Kidney (tissue), 13 donors: ENCODE measurements at regions not wholly inside any gene's neighbourhood (a gene's known extent, or its start where the extent isn't known, plus 50 kb on each side); places are given as distances from the start of the nearest gene placed in this dataset.
A peak's percentile ranks its signal among the peaks of the same experiment; 100 is the strongest.
"Not testable (repeated sequence)": the region's sequence is repeated elsewhere in the genome, so short reads cannot be mapped to it uniquely, and the experiment has no call there.

ENCODE experiments used
- DNase-seq, 5 donors: peaks; one replicate each; pipeline ENCODE4 v3.0.0-alpha.2; 2013 to 2020
- FAIRE-seq: peaks from 2 replicates; lab custom pipeline; 2012; peaks lifted over from hg19 to GRCh38; lab: Jason Lieb, UNC
- H3K27ac ChIP-seq, 2 donors: one replicate each; pipeline ENCODE4 v1.7.0; 2013; ENCODE audit warnings: low read depth in 2 of 2, low read length in 2 of 2, inconsistent platforms in 1 of 2
- H3K27me3 ChIP-seq: one replicate; pipeline ENCODE4 v1.7.1; 2013; ENCODE audit warnings: low read length, inconsistent platforms; ENCODE audit not compliant: control insufficient read depth, insufficient read depth
- H3K36me3 ChIP-seq, 3 donors: one replicate each; pipeline versions ENCODE4 v1.7.0 to v1.7.1; 2013; ENCODE audit warnings: low read length in 3 of 3, control low read depth in 1 of 3, inconsistent platforms in 1 of 3; ENCODE audit not compliant: insufficient read depth in 3 of 3, control insufficient read depth in 2 of 3
- H3K4me1 ChIP-seq, 3 donors: one replicate each; pipeline versions ENCODE4 v1.7.0 to v1.7.1; 2013; ENCODE audit warnings: low read length in 3 of 3, inconsistent platforms in 1 of 3, low read depth in 1 of 3; ENCODE audit not compliant: control insufficient read depth in 2 of 3, insufficient read depth in 2 of 3
- H3K4me3 ChIP-seq, 3 donors: one replicate each; pipeline versions ENCODE4 v1.7.0 to v1.8.1; 2013; ENCODE audit warnings: low read length in 3 of 3, control low read depth in 1 of 3, inconsistent platforms in 1 of 3
- H3K9ac ChIP-seq, 3 donors: one replicate each; pipeline versions ENCODE4 v1.7.0 to v1.7.1; 2013; ENCODE audit warnings: low read length in 3 of 3, control low read depth in 1 of 3, inconsistent platforms in 1 of 3
- H3K9me3 ChIP-seq, 3 donors: one replicate each; pipeline versions ENCODE4 v1.7.0 to v1.7.1; 2013; ENCODE audit warnings: low read length in 3 of 3, control low read depth in 1 of 3, inconsistent platforms in 1 of 3; ENCODE audit not compliant: control insufficient read depth in 2 of 3, insufficient read depth in 1 of 3
- CTCF ChIP-seq: IDR thresholded peaks from 3 replicates; pipeline ENCODE4 v1.5.1; 2012; ENCODE audit warnings: mild to moderate bottlenecking, moderate library complexity, borderline replicate concordance; ENCODE audit not compliant: insufficient read depth; ENCODE audit errors: extremely low read depth
- intact Hi-C: fragments of 100-400 bp; cut with DNase I; formaldehyde crosslinking; loops from one replicate; pipeline ENCODE4 v1.11.1; 2022
- donor health status: control.
- donor health status: control.
- donor health status: control.
- donor health status: control.
- donor health status: control.
- donor health status: DM: yes; HTN: yes; CAD: no.
- donor health status: Normal renal cell carcinoma (clear cell type).

GRCh38 chr2:102871707-102872106 is 109.9 kb downstream of the TMEM182 start:
- no peaks in the 10 kb centered on the region for H3K36me3 ChIP-seq
- no peak overlapping the region for H3K9ac ChIP-seq
- H3K4me3 ChIP-seq, result no peak overlapping the region
- H3K27ac ChIP-seq, result no peak overlapping the region
- no peaks in the 10 kb centered on the region for H3K27me3 ChIP-seq
- H3K4me1 ChIP-seq, result no peaks in the 10 kb centered on the region
- TF ChIP-seq CTCF, result no peak
- DNase-seq (no peak), FAIRE-seq (no peak)
- intact Hi-C loops, result no loop called here
- no peaks in the 10 kb centered on the region for H3K9me3 ChIP-seq

GRCh38 chr2:102872388-102872787 is 110.6 kb downstream of the TMEM182 start:
- H3K27me3 ChIP-seq, result no peaks in the 10 kb centered on the region
- no peak overlapping the region for H3K27ac ChIP-seq
- DNase-seq (peak in 2 of 5 donors; percentile 11 to 29), FAIRE-seq (no peak)
- no peaks in the 10 kb centered on the region for H3K4me1 ChIP-seq
- intact Hi-C loops, result no loop called here
- no peak overlapping the region for H3K9ac ChIP-seq
- TF ChIP-seq CTCF, result peak; percentile 31
- H3K4me3 ChIP-seq, result no peak overlapping the region
- no peaks in the 10 kb centered on the region for H3K36me3 ChIP-seq
- H3K9me3 ChIP-seq, result no peaks in the 10 kb centered on the region

- intact Hi-C loops, H3K4me3 ChIP-seq, H3K9ac ChIP-seq, H3K27me3 ChIP-seq, H3K27ac ChIP-seq, H3K4me1 ChIP-seq, DNase-seq, H3K36me3 ChIP-seq, FAIRE-seq, H3K9me3 ChIP-seq: not testable (repeated sequence)
Observed at GRCh38 chr2:102879513-102879912, 117.7 kb downstream of the TMEM182 start.

GRCh38 chr2:102880731-102881130 is 118.9 kb downstream of the TMEM182 start:
- no peaks in the 10 kb centered on the region for H3K27me3 ChIP-seq
- no peak for DNase-seq
- no peaks in the 10 kb centered on the region for H3K9me3 ChIP-seq
- H3K4me1 ChIP-seq, result no peaks in the 10 kb centered on the region
- H3K4me3 ChIP-seq, result no peak overlapping the region
- H3K9ac ChIP-seq, result no peak overlapping the region
- no peak for TF ChIP-seq CTCF
- H3K27ac ChIP-seq, result no peak overlapping the region
- FAIRE-seq, result no peak
- H3K36me3 ChIP-seq, result no peaks in the 10 kb centered on the region
- intact Hi-C loops, result no loop called here
